ENCODE measurements at regions not wholly inside any gene's neighbourhood (a gene's known extent, or its start where the extent isn't known, plus 50 kb on each side); places are given as distances from the start of the nearest gene placed in this dataset.

DNA sequence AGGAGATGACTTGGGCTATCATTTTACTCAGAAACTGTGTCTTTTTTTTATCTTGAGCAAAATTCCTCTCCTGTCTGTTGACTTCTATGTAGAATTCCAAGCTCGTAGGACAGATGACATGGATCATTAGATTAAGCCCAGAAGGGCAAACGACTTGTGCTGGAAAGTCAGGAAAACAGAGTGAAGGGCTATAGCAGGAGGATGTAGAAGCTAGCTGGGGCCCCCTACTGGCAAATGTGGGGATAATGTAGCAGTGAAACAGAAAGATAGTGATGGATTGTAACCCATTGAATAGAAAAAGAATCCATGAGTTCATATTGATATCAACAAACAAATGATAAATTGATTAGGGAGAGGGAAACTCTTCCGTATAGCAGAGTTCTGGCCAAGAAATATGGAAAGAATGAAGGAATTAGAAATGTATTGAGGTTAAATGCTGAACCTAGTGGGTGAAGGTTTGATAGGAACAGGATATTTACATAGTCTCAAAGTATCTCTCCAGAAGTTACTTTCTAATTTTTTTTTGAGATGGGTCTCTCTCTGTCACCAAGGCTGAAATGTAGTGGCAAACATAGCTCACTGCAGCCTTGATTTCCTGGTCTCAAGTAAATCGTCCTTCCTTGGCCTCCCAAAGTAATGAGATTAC is 103.6 kb downstream of the LYZL1 start:
- TF ChIP-seq, protein P1, sequence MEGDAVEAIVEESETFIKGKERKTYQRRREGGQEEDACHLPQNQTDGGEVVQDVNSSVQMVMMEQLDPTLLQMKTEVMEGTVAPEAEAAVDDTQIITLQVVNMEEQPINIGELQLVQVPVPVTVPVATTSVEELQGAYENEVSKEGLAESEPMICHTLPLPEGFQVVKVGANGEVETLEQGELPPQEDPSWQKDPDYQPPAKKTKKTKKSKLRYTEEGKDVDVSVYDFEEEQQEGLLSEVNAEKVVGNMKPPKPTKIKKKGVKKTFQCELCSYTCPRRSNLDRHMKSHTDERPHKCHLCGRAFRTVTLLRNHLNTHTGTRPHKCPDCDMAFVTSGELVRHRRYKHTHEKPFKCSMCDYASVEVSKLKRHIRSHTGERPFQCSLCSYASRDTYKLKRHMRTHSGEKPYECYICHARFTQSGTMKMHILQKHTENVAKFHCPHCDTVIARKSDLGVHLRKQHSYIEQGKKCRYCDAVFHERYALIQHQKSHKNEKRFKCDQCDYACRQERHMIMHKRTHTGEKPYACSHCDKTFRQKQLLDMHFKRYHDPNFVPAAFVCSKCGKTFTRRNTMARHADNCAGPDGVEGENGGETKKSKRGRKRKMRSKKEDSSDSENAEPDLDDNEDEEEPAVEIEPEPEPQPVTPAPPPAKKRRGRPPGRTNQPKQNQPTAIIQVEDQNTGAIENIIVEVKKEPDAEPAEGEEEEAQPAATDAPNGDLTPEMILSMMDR (IDR thresholded peaks at IDR 0.05) = peak; percentile 69 to 84 (median 80)
- no peak for TF ChIP-seq POLR2A (IDR thresholded peaks at IDR 0.05)

Data from right lobe of liver (tissue), 4 donors.